HFF-Myc (cell line): ENCODE measurements at regions not wholly inside any gene's neighbourhood (a gene's known extent, or its start where the extent isn't known, plus 50 kb on each side); places are given as distances from the start of the nearest gene placed in this dataset.

ENCODE experiments used
- DNase-seq: peaks from one replicate; pipeline ENCODE4 v3.0.0-alpha.2; 2011; ENCODE audit warnings: low read depth; ENCODE audit errors: extremely low read depth
- H3K4me3 ChIP-seq: replicated peaks from 2 replicates; pipeline ENCODE4 v1.5.1; 2011; ENCODE audit warnings: low read depth, mild to moderate bottlenecking, control low read depth, low read length
- CTCF ChIP-seq: IDR thresholded peaks from 2 replicates; pipeline ENCODE4 v1.5.1; 2012; ENCODE audit warnings: mild to moderate bottlenecking, low read depth, low read length, control low read depth; ENCODE audit errors: missing control alignments

GRCh38 chr21:39110431-39110830 is 72.8 kb downstream of the PSMG1 start:
- no peak for TF ChIP-seq CTCF
- no peak overlapping the region for H3K4me3 ChIP-seq
- DNase-seq = no peak

GRCh38 chr21:39109596-39110210 is 73.5 kb downstream of the PSMG1 start:
- TF ChIP-seq CTCF = no peak
- H3K4me3 ChIP-seq = no peak overlapping the region
- DNase-seq = no peak

DNA sequence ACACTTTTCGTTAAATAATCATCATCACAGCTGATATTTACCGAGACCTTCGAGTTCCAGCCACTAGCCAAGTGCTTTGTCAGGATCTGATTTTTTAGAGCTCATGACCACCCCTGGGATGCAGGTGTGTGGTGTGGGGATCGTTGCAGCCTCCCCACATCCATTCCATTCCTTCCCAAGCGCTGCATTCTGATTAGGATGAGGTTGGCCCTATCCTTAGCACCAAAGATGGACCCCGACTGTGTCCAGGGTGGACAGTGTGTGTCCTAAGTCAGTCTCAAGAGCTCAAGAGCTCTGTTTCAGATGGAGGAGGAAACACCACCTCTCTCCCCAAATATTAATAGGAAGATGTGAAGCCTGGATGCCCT is 74.1 kb downstream of the PSMG1 start:
- no peak overlapping the region for H3K4me3 ChIP-seq
- TF ChIP-seq CTCF = no peak
- DNase-seq = no peak

DNA sequence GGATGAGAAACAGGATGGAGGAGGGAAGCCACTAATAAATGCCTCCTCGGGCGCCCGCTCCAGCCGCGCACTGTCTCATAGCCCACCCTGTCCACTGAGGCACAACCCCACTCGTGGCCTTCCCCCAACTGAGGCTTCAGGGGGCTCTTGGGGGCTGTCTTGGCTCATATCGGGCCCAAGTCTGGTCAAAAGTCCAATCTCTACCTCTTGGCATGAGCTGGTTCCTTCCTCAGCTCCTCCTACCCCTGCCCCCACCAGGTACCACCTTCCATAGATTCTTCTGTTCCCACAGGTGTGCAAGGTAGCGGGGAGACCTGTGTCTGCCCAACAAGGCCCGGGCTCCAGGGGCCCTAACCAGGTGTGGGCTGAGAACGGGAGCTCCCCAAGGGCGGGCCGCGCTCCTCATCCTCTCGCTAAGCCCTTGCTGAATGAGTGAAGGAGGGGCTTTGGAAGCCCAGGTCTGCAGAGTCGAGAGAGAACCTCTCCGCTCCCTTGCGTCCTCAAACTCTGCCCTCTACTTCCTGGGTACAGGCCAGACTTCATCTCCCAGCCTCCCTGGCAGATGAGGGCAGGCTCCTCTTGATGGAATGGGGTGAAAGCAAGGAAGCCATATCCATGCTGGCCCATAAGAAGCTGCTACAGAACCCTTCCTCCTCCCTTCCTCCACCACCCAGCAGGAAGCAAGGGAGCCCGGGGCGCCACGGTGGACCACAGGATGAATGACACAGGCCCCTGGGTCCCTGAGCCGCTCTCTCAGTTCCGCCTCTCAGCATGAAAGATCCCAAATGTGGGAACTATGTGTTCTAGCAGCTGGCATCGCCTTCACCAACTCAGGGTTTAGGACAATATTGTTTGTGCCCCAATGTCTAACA is 74.7 kb downstream of the PSMG1 start:
- no peak overlapping the region for H3K4me3 ChIP-seq
- TF ChIP-seq CTCF = no peak
- DNase-seq = no peak

DNA sequence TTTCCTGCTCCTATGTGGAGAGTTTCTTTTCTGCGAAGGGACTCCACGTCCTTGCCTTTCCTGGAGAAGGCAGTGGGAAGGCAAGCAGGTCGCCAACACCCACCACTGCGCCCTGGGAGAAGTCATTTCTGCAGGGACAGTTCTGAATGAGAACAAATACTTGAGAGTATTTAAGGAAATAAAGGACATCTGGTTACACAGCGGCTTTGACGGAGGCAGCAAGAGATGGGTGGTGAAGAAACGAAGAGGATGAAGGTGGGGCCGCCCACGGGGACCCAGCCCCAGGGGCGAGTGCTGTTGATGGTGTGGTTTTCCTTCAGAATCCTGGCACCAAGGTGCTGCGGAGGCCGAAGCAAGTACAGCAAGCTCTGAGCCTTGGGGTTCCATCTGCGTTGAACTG is 75.5 kb downstream of the PSMG1 start:
- no peak overlapping the region for H3K4me3 ChIP-seq
- no peak for TF ChIP-seq CTCF
- no peak for DNase-seq

- no peak overlapping the region for H3K4me3 ChIP-seq
- no peak for DNase-seq
- TF ChIP-seq CTCF = no peak
Measured at GRCh38 chr21:39106881-39107462, 76.3 kb downstream of the PSMG1 start.
